Keratinocyte (primary cell): ENCODE measurements at regions not wholly inside any gene's neighbourhood (a gene's known extent, or its start where the extent isn't known, plus 50 kb on each side); places are given as distances from the start of the nearest gene placed in this dataset.

ENCODE experiments used
- EZH2 ChIP-seq: IDR thresholded peaks from one replicate; pipeline ENCODE4 v1.6.1; 2012; ENCODE audit warnings: inconsistent platforms, mild to moderate bottlenecking, low read length, moderate library complexity
- TF ChIP-seq, protein P1 (sequence below), 3 experiments: IDR thresholded peaks in 1 of 3; conservative IDR thresholded peaks in 1 of 3; optimal IDR thresholded peaks in 1 of 3; 2 replicates in 2 of 3; 3 replicates in 1 of 3; pipeline versions ENCODE3 to v1.5.1; 2011; ENCODE audit warnings: low read length in 3 of 3, mild to moderate bottlenecking in 3 of 3, moderate library complexity in 2 of 3, control low read depth in 1 of 3, inconsistent platforms in 1 of 3; ENCODE audit not compliant: insufficient read depth in 2 of 3; ENCODE audit errors: extremely low read depth in 1 of 3

DNA sequence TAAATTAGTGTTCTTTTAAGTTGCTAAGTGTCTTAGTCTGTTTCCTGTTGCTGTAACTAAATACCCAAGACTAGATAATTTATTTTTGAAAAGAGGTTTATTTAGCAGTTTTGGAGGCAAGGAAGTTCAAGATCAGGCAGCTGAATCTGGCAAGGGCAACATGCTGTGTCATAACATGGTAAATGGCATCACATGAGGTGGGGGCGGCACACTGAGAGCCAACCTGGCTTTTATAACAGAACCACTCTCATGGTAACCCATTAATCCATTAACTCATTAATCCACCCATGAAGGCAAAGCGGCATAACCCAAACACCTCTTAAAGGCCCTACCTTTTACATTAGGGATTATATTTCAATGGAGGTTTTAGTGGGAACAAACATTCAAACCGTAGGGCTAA lies 182.2 kb upstream of the GATB start:
- TF ChIP-seq EZH2 = no peak
- TF ChIP-seq, protein P1, sequence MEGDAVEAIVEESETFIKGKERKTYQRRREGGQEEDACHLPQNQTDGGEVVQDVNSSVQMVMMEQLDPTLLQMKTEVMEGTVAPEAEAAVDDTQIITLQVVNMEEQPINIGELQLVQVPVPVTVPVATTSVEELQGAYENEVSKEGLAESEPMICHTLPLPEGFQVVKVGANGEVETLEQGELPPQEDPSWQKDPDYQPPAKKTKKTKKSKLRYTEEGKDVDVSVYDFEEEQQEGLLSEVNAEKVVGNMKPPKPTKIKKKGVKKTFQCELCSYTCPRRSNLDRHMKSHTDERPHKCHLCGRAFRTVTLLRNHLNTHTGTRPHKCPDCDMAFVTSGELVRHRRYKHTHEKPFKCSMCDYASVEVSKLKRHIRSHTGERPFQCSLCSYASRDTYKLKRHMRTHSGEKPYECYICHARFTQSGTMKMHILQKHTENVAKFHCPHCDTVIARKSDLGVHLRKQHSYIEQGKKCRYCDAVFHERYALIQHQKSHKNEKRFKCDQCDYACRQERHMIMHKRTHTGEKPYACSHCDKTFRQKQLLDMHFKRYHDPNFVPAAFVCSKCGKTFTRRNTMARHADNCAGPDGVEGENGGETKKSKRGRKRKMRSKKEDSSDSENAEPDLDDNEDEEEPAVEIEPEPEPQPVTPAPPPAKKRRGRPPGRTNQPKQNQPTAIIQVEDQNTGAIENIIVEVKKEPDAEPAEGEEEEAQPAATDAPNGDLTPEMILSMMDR (optimal IDR thresholded peaks at IDR 0.05 in 1 of 3, IDR thresholded peaks at IDR 0.05 in 1 of 3, conservative IDR thresholded peaks at IDR 0.05 in 1 of 3; ENCODE audit: extremely low read depth in 1 of 3, insufficient read depth in 2 of 3, low read length in 3 of 3) = no peak
